Naive thymus-derived CD8-positive, alpha-beta T cell (primary cell): ENCODE measurements at regions not wholly inside any gene's neighbourhood (a gene's known extent, or its start where the extent isn't known, plus 50 kb on each side); places are given as distances from the start of the nearest gene placed in this dataset.
"Not testable (repeated sequence)": the region's sequence is repeated elsewhere in the genome, so short reads cannot be mapped to it uniquely, and the experiment has no call there.

Source experiments
- ATAC-seq, 2 donors: fragments of 150-1000 bp; cut with Tn5 transposase in 1 of 2; sonication (Bioruptor Pico), chemical (Tn5 transposase) in 1 of 2; 1 replicate in 1 of 2; 2 replicates in 1 of 2; pipeline ENCODE4 v1.10.0; 2021; ENCODE audit warnings: mild to moderate bottlenecking in 2 of 2, moderate library complexity in 2 of 2
- POLR2A ChIA-PET: fragments of 350-600 bp; sonication (Branson Sonifier 250); formaldehyde crosslinking; loops from one replicate; lab custom pipeline; 2021; ENCODE audit warnings: antibody characterized with exemption; lab: Charles Lee
- DNase-seq, 10 donors: peaks; one replicate each; pipeline versions ENCODE4 v3.0.0 to v3.0.0-alpha.2; 2020 to 2022
- H3K27ac Mint-ChIP-seq, 10 donors: one replicate each; pipeline ENCODE4 v1.8.0; 2020 to 2022; ENCODE audit warnings: mild to moderate bottlenecking in 10 of 10, mixed read lengths in 10 of 10, moderate library complexity in 4 of 10, inconsistent platforms in 1 of 10
- H3K27me3 Mint-ChIP-seq, 5 donors: one replicate each; pipeline ENCODE4 v1.8.0; 2021 to 2022; ENCODE audit warnings: mixed read lengths in 5 of 5
- H3K36me3 Mint-ChIP-seq, 3 donors: one replicate each; pipeline ENCODE4 v1.8.0; 2020 to 2022; ENCODE audit warnings: mixed read lengths in 3 of 3, mild to moderate bottlenecking in 2 of 3, inconsistent platforms in 1 of 3
- H3K4me1 Mint-ChIP-seq, 4 donors: one replicate each; pipeline ENCODE4 v1.8.0; 2021 to 2022; ENCODE audit warnings: mixed read lengths in 4 of 4
- H3K4me3 Mint-ChIP-seq, 10 donors: one replicate each; pipeline ENCODE4 v1.8.0; 2020 to 2022; ENCODE audit warnings: mild to moderate bottlenecking in 10 of 10, mixed read lengths in 10 of 10, moderate library complexity in 6 of 10, inconsistent platforms in 1 of 10
- H3K9me3 Mint-ChIP-seq, 9 donors: one replicate each; pipeline ENCODE4 v1.8.0; 2020 to 2022; ENCODE audit warnings: mixed read lengths in 9 of 9, mild to moderate bottlenecking in 3 of 9, inconsistent platforms in 1 of 9, moderate library complexity in 1 of 9

DNA sequence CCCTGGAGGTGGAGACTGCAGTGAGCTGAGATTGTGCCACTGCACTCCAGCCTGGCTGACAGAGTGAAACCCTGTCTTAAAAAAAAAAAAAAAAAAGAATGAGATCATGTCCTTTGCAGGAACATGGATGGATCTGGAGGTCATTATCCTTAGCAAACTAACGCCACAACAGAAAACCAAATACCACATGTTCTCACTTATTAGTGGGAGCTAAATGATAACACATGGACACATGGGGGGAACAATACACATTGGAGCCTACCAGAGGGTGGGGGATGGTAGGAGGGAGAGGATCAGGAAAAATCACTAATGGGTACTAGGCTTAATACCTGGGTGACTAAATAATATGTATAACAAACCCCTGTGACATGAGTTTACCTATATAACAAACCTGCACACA, 108.0 kb upstream of the FHL2 start:
- not testable (repeated sequence) for H3K9me3 Mint-ChIP-seq, H3K4me1 Mint-ChIP-seq, DNase-seq, H3K36me3 Mint-ChIP-seq, H3K27ac Mint-ChIP-seq, H3K4me3 Mint-ChIP-seq, ATAC-seq, H3K27me3 Mint-ChIP-seq
- POLR2A ChIA-PET = interaction anchor here (0.7 kb wide), 1 partner anchor 102 kb away, joined by 3 read pairs; no protein-coding TSS in a partner anchor

DNA sequence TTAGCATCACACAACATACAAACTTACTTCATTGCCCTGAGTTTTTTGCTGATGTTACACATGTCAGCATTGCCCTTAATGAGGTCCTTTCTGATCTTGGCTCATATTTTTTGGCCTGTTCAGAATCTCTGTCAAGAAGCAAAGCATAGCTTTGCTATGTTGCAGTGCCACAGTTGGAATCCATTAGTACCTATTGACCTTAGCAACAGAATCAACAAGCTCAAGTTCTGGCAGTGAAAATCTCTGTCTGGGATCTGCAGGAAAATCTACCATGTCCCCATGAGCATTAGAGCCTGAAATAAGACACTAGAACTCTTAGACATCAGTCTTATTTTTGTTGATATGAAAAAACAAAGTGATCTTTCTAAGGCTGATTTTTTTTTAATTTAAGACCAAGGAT, 105.6 kb upstream of the FHL2 start:
- Mint-ChIP-seq H3K4me3 (no peak overlapping the region), H3K9me3 (peaks cover 0 to 19% (median 5%) of the 10 kb centered on the region in 9 donors), H3K4me1 (peaks cover 0 to 1% (median 0%) of the 10 kb centered on the region in 4 donors), H3K27me3 (peaks cover 0 to 7% (median 0%) of the 10 kb centered on the region in 5 donors), H3K27ac (no peak overlapping the region), H3K36me3 (peaks cover 0 to 12% (median 10%) of the 10 kb centered on the region in 3 donors)
- DNase-seq = no peak
- POLR2A ChIA-PET = no interaction called here
- ATAC-seq = no peak

GRCh38 chr2:105502625-105503334, 103.9 kb upstream of the FHL2 start:
- POLR2A ChIA-PET = no interaction called here
- ATAC-seq = no peak
- no peak for DNase-seq
- Mint-ChIP-seq H3K27ac (no peak overlapping the region), H3K4me1 (peaks cover 0 to 1% (median 0%) of the 10 kb centered on the region in 4 donors), H3K4me3 (no peak overlapping the region), H3K27me3 (peaks cover 2 to 7% (median 5%) of the 10 kb centered on the region in 5 donors), H3K9me3 (peaks cover 0 to 19% (median 5%) of the 10 kb centered on the region in 9 donors), H3K36me3 (peaks cover 0 to 14% (median 10%) of the 10 kb centered on the region in 3 donors)

DNA sequence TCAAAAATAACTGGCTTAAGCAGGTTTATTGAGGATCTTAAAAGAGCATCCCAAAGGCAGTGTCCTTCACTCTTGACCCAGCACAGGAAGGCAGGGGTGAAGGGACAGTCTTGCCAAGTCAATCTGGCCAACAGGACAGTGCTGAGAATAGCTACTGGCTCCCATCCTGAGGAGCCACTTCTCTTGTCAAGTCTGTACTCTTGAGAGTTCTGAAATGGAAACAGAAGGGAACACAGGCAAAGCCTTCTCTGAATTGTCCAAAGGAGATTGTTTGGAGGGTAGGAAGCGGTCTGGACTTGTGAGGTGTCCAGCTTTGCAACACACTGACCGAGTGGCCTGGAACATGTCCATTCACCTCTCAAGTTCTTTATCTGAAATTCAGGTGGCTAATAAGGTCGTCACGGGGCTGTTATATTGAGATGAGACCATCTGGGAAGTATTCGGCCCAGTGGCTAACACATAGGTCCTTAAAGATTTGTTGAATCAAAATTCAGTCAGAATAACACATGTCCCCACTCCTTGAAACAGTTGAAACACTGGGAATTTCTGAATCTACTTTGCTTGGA, 99.5 kb upstream of the FHL2 start:
- Mint-ChIP-seq H3K27ac (no peak overlapping the region), H3K36me3 (peaks cover 2 to 16% (median 14%) of the 10 kb centered on the region in 3 donors), H3K27me3 (peaks cover 6 to 16% (median 10%) of the 10 kb centered on the region in 5 donors), H3K9me3 (peaks cover 4 to 33% (median 8%) of the 10 kb centered on the region in 9 donors), H3K4me1 (no peaks in the 10 kb centered on the region), H3K4me3 (no peak overlapping the region)
- DNase-seq (no peak), ATAC-seq (no peak)
- POLR2A ChIA-PET = no interaction called here

- H3K4me1 Mint-ChIP-seq = no peaks in the 10 kb centered on the region
- ATAC-seq (no peak), DNase-seq (no peak)
- peak overlapping the region in 1 of 10 donors; percentile 35 for H3K27ac Mint-ChIP-seq
- POLR2A ChIA-PET = no interaction called here
- H3K36me3 Mint-ChIP-seq = peaks cover 2 to 28% (median 17%) of the 10 kb centered on the region in 3 donors
- peaks cover 6 to 21% (median 10%) of the 10 kb centered on the region in 5 donors for H3K27me3 Mint-ChIP-seq
- H3K9me3 Mint-ChIP-seq = peaks cover 5 to 40% (median 16%) of the 10 kb centered on the region in 9 donors
- no peak overlapping the region for H3K4me3 Mint-ChIP-seq
Observed at GRCh38 chr2:105497094-105497493, 98.2 kb upstream of the FHL2 start.

GRCh38 chr2:105496271-105496670, 97.4 kb upstream of the FHL2 start:
- Mint-ChIP-seq H3K9me3 (peaks cover 5 to 35% (median 14%) of the 10 kb centered on the region in 9 donors), H3K36me3 (peaks cover 2 to 23% (median 18%) of the 10 kb centered on the region in 3 donors), H3K27me3 (peaks cover 6 to 21% (median 10%) of the 10 kb centered on the region in 5 donors), H3K4me3 (no peak overlapping the region), H3K4me1 (no peaks in the 10 kb centered on the region), H3K27ac (no peak overlapping the region)
- no peak for ATAC-seq
- POLR2A ChIA-PET = no interaction called here
- DNase-seq = no peak

GRCh38 chr2:105494683-105495425, 96.0 kb upstream of the FHL2 start:
- Mint-ChIP-seq H3K27me3 (peaks cover 6 to 17% (median 10%) of the 10 kb centered on the region in 5 donors), H3K4me1 (no peaks in the 10 kb centered on the region), H3K36me3 (peaks cover 2 to 18% (median 14%) of the 10 kb centered on the region in 3 donors), H3K4me3 (no peak overlapping the region), H3K27ac (no peak overlapping the region), H3K9me3 (peaks cover 5 to 30% (median 13%) of the 10 kb centered on the region in 9 donors)
- DNase-seq (no peak), ATAC-seq (no peak)
- POLR2A ChIA-PET = no interaction called here

DNA sequence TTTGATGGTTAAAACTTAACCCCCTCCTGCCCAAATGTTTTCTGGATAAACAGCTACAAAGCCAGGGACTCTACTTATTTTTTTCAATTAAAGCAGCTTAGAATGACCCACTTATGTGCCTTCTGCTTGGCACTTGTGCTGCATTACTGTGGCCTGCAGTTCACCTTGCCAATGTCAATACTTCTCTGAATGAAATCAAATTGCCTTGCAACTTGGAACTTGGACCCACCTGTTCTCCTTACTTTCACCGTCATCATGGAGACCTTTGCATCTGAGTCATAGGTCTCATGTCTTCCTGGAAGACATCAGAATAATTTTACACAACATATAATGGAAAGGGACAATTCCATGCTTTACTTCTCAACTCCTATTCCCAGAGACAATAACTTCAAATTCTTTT, 92.1 kb upstream of the FHL2 start:
- H3K4me1 Mint-ChIP-seq = no peaks in the 10 kb centered on the region
- no peak overlapping the region for H3K27ac Mint-ChIP-seq
- DNase-seq = no peak
- no peak overlapping the region for H3K4me3 Mint-ChIP-seq
- peaks cover 2 to 14% (median 14%) of the 10 kb centered on the region in 3 donors for H3K36me3 Mint-ChIP-seq
- peaks cover 0 to 14% (median 0%) of the 10 kb centered on the region in 5 donors for H3K27me3 Mint-ChIP-seq
- POLR2A ChIA-PET = no interaction called here
- ATAC-seq = no peak
- peaks cover 5 to 30% (median 13%) of the 10 kb centered on the region in 9 donors for H3K9me3 Mint-ChIP-seq

DNA sequence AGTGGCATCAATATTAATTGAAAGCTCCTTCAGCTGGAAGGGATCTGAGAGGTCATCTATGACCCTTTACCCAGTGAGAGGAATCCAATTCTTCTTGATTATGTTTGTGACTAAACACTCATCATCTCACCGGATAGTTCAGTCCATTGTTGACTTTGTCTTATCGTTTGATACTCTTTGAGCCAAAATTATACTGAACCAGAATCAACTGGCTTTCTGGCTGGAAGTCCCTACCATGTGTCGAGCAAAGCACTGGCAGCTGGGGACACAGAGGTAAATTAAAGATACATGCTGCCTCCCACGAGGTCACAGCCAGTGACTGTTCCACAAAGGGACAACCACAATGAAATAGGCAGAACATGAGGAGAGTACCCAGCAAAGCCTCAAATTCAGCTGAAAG, 91.4 kb upstream of the FHL2 start:
- no peak for DNase-seq

DNA sequence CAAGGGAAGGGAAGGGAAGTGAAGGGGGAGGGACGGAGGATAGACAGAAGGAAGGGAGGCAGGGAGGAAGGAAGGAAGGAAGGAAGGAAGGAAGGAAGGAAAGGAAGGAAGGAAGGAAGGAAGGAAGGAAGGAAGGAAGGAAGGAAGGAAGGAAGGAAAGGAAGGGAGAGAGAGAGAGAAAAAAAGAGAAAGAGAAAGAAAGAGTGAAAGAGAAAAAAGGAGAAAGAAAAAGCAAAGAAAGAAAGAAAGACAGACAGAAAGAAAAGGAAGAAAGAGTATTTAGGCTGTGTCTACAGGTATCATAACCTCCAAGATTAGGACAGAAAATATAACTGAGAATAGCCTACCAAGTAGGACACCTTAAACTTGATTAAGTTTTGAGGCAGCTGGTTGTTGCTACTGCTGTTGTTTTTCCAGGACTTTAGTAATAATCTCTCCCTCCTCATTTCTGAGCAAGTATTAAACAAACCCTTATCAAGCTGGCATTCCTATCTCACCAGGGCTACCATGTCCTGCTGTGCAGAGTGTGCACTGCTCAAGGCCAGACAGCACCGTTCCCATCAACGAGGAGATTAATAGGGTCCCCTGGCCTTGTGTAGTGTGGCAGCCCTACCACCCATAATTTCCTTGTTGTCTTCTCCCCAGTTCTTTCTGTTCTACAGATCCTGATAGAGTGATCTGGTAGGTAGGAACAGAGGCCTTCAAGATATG, 90.5 kb upstream of the FHL2 start:
- Mint-ChIP-seq H3K36me3 (peaks cover 2 to 14% (median 14%) of the 10 kb centered on the region in 3 donors), H3K4me3 (no peak overlapping the region), H3K27me3 (peaks cover 0 to 11% (median 0%) of the 10 kb centered on the region in 5 donors), H3K27ac (no peak overlapping the region), H3K9me3 (peaks cover 5 to 23% (median 13%) of the 10 kb centered on the region in 9 donors), H3K4me1 (no peaks in the 10 kb centered on the region)
- ATAC-seq = no peak
- DNase-seq = no peak
- POLR2A ChIA-PET = no interaction called here

More for the DNA sequence above, 91.4 kb upstream of the FHL2 start:
- H3K4me3 Mint-ChIP-seq = no peak overlapping the region
- POLR2A ChIA-PET = no interaction called here
- H3K27ac Mint-ChIP-seq = no peak overlapping the region
- no peaks in the 10 kb centered on the region for H3K4me1 Mint-ChIP-seq
- H3K9me3 Mint-ChIP-seq = peaks cover 5 to 30% (median 13%) of the 10 kb centered on the region in 9 donors
- peaks cover 2 to 14% (median 14%) of the 10 kb centered on the region in 3 donors for H3K36me3 Mint-ChIP-seq
- H3K27me3 Mint-ChIP-seq = peaks cover 0 to 14% (median 0%) of the 10 kb centered on the region in 5 donors
- no peak for ATAC-seq

DNA sequence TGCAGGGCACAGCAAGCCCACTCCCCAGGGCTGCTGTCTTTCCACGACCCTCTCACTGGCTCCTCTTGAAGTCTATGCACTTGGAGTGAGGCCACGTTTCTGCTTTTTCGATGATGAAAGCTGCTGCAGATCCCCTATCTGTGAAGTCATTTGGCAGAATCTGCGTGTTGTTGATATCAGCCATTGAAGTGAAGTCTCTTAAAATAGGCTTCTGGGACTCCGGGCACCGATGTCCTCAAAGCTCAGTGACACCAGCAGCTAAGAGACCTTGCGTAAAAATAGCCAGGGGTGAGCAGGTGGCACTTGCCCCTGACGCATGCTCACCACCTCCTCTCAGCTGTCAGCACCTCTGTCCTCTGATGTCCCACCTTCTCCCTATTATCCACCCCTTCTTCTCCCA, 89.4 kb upstream of the FHL2 start:
- Mint-ChIP-seq H3K9me3 (peaks cover 0 to 15% (median 7%) of the 10 kb centered on the region in 9 donors), H3K4me1 (no peaks in the 10 kb centered on the region), H3K27me3 (peaks cover 0 to 6% (median 0%) of the 10 kb centered on the region in 5 donors), H3K27ac (no peak overlapping the region), H3K4me3 (no peak overlapping the region), H3K36me3 (peaks cover 0 to 11% (median 10%) of the 10 kb centered on the region in 3 donors)
- POLR2A ChIA-PET = no interaction called here
- DNase-seq = no peak
- ATAC-seq = no peak
